ENCODE measurements at regions not wholly inside any gene's neighbourhood (a gene's known extent, or its start where the extent isn't known, plus 50 kb on each side); places are given as distances from the start of the nearest gene placed in this dataset.
"Not testable (repeated sequence)": the region's sequence is repeated elsewhere in the genome, so short reads cannot be mapped to it uniquely, and the experiment has no call there.

- not testable (repeated sequence) for TF ChIP-seq CTCF (IDR thresholded peaks at IDR 0.05; ENCODE audit: extremely low read depth in 1 of 2, insufficient read depth in 1 of 2, low read depth in 1 of 2, low read length in 2 of 2); EZH2 (IDR thresholded peaks at IDR 0.05; ENCODE audit: borderline replicate concordance, low read depth, low read length, severe bottlenecking); FOS (IDR thresholded peaks at IDR 0.05; ENCODE audit: borderline replicate concordance, insufficient read depth, low read length)
These were observed 100.6 kb upstream of the LRPAP1 start for GRCh38 chr4:3632794-3633193.

Measured in endothelial cell of umbilical vein (primary cell).